ENCODE measurements at regions not wholly inside any gene's neighbourhood (a gene's known extent, or its start where the extent isn't known, plus 50 kb on each side); places are given as distances from the start of the nearest gene placed in this dataset.
A peak's percentile ranks its signal among the peaks of the same experiment; 100 is the strongest.

GRCh38 chr18:6479699-6480098, 65.0 kb upstream of the L3MBTL4 start:
- Histone ChIP-seq H3K79me2 (ENCODE audit: insufficient read depth, low read length) (no peaks in the 10 kb centered on the region), H3K4me2 (ENCODE audit: insufficient read depth, low read length) (no peak overlapping the region), H3K4me1 (ENCODE audit: insufficient read depth, low read length) (no peaks in the 10 kb centered on the region), H4K20me1 (ENCODE audit: insufficient read depth, low read length) (no peaks in the 10 kb centered on the region), H2AFZ (ENCODE audit: low read length) (no peak overlapping the region), H3K9me3 (ENCODE audit: low read depth, low read length) (no peaks in the 10 kb centered on the region), H3K36me3 (ENCODE audit: insufficient read depth, low read length) (no peaks in the 10 kb centered on the region), H3K27me3 (ENCODE audit: insufficient read depth, low read length) (no peaks in the 10 kb centered on the region), H3K4me3 (ENCODE audit: insufficient read depth, low read length) (no peak overlapping the region), H3K27ac (ENCODE audit: low read depth, low read length) (no peak overlapping the region)
- TF ChIP-seq, protein P1, sequence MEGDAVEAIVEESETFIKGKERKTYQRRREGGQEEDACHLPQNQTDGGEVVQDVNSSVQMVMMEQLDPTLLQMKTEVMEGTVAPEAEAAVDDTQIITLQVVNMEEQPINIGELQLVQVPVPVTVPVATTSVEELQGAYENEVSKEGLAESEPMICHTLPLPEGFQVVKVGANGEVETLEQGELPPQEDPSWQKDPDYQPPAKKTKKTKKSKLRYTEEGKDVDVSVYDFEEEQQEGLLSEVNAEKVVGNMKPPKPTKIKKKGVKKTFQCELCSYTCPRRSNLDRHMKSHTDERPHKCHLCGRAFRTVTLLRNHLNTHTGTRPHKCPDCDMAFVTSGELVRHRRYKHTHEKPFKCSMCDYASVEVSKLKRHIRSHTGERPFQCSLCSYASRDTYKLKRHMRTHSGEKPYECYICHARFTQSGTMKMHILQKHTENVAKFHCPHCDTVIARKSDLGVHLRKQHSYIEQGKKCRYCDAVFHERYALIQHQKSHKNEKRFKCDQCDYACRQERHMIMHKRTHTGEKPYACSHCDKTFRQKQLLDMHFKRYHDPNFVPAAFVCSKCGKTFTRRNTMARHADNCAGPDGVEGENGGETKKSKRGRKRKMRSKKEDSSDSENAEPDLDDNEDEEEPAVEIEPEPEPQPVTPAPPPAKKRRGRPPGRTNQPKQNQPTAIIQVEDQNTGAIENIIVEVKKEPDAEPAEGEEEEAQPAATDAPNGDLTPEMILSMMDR (IDR thresholded peaks at IDR 0.05; ENCODE audit: extremely low read depth, low read depth, low read length) = no peak
- no peak for DNase-seq (ENCODE audit: insufficient read length, low spot score, missing footprints)

GRCh38 chr18:6482198-6482977, 67.7 kb upstream of the L3MBTL4 start:
- TF ChIP-seq, protein P1 (IDR thresholded peaks at IDR 0.05; ENCODE audit: extremely low read depth, low read depth, low read length) = peak; percentile 46
- Histone ChIP-seq H4K20me1 (ENCODE audit: insufficient read depth, low read length) (no peaks in the 10 kb centered on the region), H3K79me2 (ENCODE audit: insufficient read depth, low read length) (no peaks in the 10 kb centered on the region), H3K4me3 (ENCODE audit: insufficient read depth, low read length) (no peak overlapping the region), H3K27ac (ENCODE audit: low read depth, low read length) (no peak overlapping the region), H3K4me1 (ENCODE audit: insufficient read depth, low read length) (no peaks in the 10 kb centered on the region), H3K27me3 (ENCODE audit: insufficient read depth, low read length) (no peaks in the 10 kb centered on the region), H3K4me2 (ENCODE audit: insufficient read depth, low read length) (peak overlapping the region; percentile 36), H2AFZ (ENCODE audit: low read length) (no peak overlapping the region), H3K9me3 (ENCODE audit: low read depth, low read length) (no peaks in the 10 kb centered on the region), H3K36me3 (ENCODE audit: insufficient read depth, low read length) (no peaks in the 10 kb centered on the region)
- peak; percentile 64 for DNase-seq (ENCODE audit: insufficient read length, low spot score, missing footprints)

GRCh38 chr18:6484659-6485058, 69.9 kb upstream of the L3MBTL4 start:
- TF ChIP-seq, protein P1 (IDR thresholded peaks at IDR 0.05; ENCODE audit: extremely low read depth, low read depth, low read length) = no peak
- H3K27me3 ChIP-seq (ENCODE audit: insufficient read depth, low read length) = no peaks in the 10 kb centered on the region
- H3K4me1 ChIP-seq (ENCODE audit: insufficient read depth, low read length) = no peaks in the 10 kb centered on the region
- no peak overlapping the region for H3K27ac ChIP-seq (ENCODE audit: low read depth, low read length)
- H3K36me3 ChIP-seq (ENCODE audit: insufficient read depth, low read length) = no peaks in the 10 kb centered on the region
- no peaks in the 10 kb centered on the region for H3K79me2 ChIP-seq (ENCODE audit: insufficient read depth, low read length)
- no peak overlapping the region for H3K4me2 ChIP-seq (ENCODE audit: insufficient read depth, low read length)
- H3K9me3 ChIP-seq (ENCODE audit: low read depth, low read length) = no peaks in the 10 kb centered on the region
- H2AFZ ChIP-seq (ENCODE audit: low read length) = no peak overlapping the region
- no peaks in the 10 kb centered on the region for H4K20me1 ChIP-seq (ENCODE audit: insufficient read depth, low read length)
- DNase-seq (ENCODE audit: insufficient read length, low spot score, missing footprints) = no peak
- no peak overlapping the region for H3K4me3 ChIP-seq (ENCODE audit: insufficient read depth, low read length)

DNA sequence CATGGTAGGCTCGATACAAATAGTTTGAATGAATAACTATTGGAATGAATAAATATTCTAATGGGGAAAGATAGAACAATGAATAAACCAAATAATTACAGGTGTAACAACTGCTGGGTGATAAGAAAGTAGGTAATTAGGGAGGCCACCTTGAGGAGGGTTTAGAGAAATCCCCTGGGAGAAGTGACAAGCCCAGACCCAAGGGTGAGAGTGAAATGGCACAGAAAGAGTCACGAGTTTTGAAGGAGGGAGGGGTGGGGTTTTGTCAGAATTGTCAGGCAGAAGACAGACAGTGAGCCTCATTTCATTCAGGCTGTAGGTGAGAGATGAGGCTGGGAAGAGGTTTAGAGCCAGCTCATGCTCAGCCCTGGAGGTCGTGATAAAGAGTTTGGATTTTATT, 71.6 kb upstream of the L3MBTL4 start:
- H3K4me1 ChIP-seq (ENCODE audit: insufficient read depth, low read length) = no peaks in the 10 kb centered on the region
- TF ChIP-seq, protein P1 (IDR thresholded peaks at IDR 0.05; ENCODE audit: extremely low read depth, low read depth, low read length) = no peak

More for the DNA sequence above, 71.6 kb upstream of the L3MBTL4 start:
- Histone ChIP-seq H2AFZ (ENCODE audit: low read length) (no peak overlapping the region), H4K20me1 (ENCODE audit: insufficient read depth, low read length) (no peaks in the 10 kb centered on the region), H3K27ac (ENCODE audit: low read depth, low read length) (no peak overlapping the region), H3K9me3 (ENCODE audit: low read depth, low read length) (no peaks in the 10 kb centered on the region), H3K4me2 (ENCODE audit: insufficient read depth, low read length) (no peak overlapping the region), H3K36me3 (ENCODE audit: insufficient read depth, low read length) (no peaks in the 10 kb centered on the region), H3K4me3 (ENCODE audit: insufficient read depth, low read length) (no peak overlapping the region), H3K27me3 (ENCODE audit: insufficient read depth, low read length) (no peaks in the 10 kb centered on the region), H3K79me2 (ENCODE audit: insufficient read depth, low read length) (no peaks in the 10 kb centered on the region)
- no peak for DNase-seq (ENCODE audit: insufficient read length, low spot score, missing footprints)
